IPS-NIHi11 (cell line): ENCODE measurements at regions not wholly inside any gene's neighbourhood (a gene's known extent, or its start where the extent isn't known, plus 50 kb on each side); places are given as distances from the start of the nearest gene placed in this dataset.
A peak's percentile ranks its signal among the peaks of the same experiment; 100 is the strongest.

Experiments
- DNase-seq: peaks from one replicate; pipeline ENCODE4 v3.0.0; 2012; ENCODE audit warnings: mixed read lengths, low spot score

DNA sequence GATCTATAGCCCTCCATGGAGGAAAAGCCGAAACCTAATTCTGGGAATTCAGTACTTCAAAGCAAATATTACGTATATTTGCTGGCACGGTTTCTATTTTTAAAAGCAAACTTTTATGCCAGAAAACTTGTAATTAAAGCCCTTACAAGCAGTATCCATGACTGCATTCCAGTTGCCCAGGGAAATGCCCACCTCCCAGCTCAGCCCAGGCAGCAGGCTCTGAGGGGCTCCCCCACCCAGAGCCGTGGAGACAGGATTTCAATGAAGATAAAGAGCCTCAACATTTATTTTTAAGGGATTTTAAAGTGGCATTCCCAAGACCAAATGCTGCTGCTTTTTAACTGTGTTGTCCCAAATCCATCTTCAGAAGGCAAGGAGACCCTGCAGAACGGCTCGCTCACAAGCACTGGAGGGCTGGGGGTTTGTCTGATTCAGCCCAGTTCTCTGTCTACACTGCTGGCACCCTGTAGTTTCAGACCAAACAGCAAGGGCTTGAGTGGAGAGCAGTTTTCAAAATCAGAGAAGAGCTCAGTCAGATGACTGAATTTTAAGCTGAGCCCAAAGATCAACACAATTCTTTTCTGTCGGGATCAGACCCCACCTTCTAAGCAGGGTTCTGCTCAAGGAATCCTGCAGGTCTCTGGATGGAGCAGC lies 105.1 kb downstream of the KCNF1 start:
- DNase-seq: no peak

- no peak for DNase-seq
Measured at GRCh38 chr2:11017921-11018320, 106.2 kb downstream of the KCNF1 start.

DNA sequence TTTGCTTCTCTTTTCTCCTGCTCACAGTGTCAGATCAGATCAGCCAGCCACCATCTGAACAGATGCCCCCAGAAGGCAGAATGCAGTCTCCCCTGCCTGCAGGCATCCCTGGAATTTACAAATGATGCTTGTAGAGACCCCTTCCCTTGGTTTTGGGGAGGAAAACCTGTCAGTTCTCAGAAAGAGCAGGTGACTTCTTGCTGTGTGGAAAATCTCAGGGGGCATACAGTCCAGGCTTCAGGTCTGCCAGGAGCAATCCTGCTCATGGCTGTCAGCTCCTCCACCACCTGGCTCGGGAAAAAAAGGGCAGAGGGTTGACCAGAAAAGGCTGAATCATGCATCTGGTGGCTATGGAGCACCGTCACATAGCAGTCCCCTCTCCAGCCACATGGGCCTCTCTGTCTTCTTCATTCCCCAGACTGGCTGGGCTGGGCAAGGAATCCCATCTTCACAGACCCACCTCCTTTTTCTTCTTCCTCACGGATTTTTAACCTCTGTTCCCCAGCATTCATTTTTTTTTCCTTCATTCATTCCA lies 107.0 kb downstream of the KCNF1 start:
- DNase-seq: no peak

DNA sequence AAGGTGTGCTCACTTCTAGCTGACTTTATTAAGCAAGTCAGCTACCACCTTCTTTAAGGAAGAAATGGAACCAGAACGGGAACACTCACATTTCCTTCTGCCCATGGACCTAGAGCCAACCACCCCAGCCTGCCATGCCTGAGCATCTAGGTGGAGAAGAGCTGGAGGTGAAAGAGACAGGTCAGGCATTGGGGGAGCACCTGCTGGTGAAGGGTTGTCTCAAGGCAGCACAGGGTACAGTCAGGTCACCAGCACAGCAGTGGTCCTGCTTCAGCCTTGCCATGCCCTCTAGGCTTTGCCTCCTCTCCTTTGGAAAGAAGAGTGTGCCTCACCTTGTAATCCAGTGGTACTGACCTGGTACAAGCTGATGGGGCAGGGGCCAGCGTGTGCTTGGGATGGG lies 107.9 kb downstream of the KCNF1 start:
- DNase-seq: no peak

- DNase-seq: peak; percentile 49
Measured at GRCh38 chr2:11022064-11022463, 110.3 kb downstream of the KCNF1 start.

- DNase-seq: no peak
Measured at GRCh38 chr2:11022591-11023273, 111.0 kb downstream of the KCNF1 start.

DNA sequence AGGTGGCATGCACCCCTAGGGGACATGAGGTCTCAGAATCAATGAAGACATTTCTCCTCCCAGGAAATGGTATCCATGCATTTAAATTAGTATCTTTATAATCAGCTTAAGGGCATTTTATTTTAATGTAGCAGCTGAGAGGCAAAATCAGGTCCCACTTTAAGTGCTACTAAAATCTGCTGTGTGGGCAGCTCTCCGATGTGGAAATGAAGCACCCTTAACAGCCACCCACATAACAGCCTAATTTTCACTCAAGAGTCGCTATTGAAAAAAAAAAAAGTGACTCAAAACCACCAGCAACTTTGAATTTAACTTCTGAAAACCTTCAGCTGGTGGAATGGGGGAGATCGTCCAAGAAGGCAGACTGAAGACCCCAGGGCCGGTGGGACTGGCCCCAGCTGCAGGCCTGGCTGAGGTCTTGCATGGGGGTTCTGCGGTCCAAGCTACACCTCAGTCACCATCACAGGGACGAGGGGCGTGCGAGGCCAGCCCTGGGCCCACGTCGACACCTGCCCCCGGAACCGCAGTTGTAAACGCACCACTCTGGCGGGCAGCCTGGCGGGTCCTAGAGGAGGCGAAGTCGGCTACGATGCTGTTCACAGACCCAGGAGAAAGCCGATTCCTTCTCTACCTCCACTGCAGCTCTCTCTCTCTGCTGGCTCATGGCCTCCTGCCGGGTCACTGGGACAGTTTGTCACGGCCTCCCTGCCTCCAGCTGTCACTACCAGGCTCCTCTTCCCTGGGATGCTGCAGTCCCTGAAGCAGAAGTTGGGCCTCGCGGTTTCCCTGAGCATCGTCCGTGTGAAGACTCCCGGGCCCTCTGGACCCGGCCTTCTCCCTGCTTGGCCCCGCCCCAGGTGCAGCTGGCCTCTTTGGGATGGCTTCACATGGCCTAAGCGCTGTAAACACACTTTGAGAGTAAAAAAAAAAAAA lies 111.9 kb downstream of the KCNF1 start:
- DNase-seq: no peak

GRCh38 chr2:11024259-11024645 lies 112.5 kb downstream of the KCNF1 start:
- DNase-seq: no peak

GRCh38 chr2:11024687-11025086 lies 113.0 kb downstream of the KCNF1 start:
- DNase-seq: no peak

DNA sequence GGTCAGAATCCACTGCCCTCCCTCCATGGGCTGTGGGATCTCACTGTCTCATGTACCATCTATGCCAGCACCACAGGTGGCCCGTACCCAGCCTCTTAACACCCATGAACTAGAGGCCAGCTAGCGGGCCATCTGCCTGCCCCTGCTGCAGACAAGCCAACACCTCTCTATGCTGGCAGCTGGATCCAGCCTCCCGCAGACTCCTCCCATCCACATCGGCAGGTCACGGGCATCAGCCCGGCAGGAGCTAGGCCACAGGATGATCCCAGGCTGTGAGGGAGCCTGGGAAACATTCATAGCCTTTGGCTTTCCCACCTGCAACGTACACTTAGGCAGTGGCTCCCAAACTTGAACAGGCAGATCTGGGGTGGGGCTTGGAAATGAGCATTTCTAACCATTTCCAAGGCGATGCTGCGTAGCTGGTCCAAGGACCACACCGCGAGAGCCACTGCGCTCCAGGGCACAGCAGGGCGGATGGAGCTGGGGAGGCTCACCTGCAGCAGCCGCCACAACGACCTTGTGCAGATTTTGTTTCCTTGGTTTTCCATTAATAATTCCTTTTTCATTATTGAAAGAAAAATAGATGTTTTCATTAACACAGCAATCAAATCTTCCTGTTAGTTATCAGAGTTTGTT lies 114.7 kb downstream of the KCNF1 start:
- DNase-seq: no peak

DNA sequence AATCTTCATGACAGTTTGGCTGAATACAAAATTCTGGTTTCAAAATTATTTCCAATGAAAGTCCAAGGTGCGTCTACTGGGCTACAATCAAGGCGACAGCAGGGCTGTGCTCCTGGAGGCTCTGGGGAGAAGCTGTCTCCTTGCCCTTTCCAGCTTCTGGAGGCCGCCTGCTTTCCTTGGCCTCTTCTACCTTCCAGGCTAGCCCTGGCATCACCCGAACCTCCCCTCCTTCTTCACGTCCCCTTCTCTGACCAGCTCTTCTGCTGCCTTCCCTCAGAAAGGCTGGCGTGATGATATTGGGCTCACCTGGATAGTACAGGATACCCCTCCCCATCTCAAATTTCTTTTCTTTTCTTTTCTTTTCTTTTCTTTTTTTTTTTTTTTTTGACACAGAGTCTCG lies 115.5 kb downstream of the KCNF1 start:
- no peak for DNase-seq

GRCh38 chr2:11028407-11028916 lies 116.7 kb downstream of the KCNF1 start:
- no peak for DNase-seq

DNA sequence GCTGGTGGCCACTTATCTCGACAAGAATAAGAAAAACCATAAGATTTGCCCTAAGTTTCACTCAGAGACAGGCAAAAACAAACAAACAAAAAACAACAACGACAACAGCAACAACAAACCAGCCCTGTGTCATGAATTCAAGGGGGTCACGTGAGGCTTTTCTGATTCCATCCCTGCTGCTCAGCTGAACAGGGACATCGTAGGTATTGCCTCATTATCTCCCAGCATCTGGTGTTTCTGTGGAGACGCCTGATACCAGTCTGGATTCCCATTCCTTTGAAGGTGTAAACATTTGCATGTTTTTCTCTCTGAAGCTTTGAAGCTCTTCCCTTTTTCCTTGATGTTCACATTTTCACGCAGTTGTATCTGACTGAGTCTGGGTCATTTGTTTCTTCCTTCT lies 117.4 kb downstream of the KCNF1 start:
- no peak for DNase-seq

- no peak for DNase-seq
Measured at GRCh38 chr2:11030036-11030435, 118.3 kb downstream of the KCNF1 start.

- no peak for DNase-seq
Measured at GRCh38 chr2:11030909-11031308, 119.2 kb downstream of the KCNF1 start.

DNA sequence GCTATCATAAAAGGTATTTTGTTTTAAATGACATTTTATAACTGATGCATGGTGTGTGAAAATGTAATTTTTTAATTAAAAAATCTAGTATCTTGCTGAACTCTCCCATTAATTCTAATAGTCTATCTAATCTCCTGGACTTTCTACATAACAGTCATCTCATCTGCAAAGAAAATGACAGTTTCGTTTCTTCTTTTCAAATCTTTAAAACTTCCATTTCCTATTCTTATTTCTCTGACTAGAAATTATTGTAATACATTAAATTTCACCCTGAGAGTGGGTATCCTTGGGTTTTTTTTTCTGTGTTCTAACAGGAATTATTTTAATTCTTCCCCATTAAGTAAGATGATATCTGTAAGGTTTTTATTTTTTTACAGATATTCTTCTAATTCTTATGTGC lies 120.1 kb downstream of the KCNF1 start:
- DNase-seq: no peak

GRCh38 chr2:11032396-11032795 lies 120.7 kb downstream of the KCNF1 start:
- no peak for DNase-seq

- no peak for DNase-seq
Measured at GRCh38 chr2:11033114-11033513, 121.4 kb downstream of the KCNF1 start.

DNA sequence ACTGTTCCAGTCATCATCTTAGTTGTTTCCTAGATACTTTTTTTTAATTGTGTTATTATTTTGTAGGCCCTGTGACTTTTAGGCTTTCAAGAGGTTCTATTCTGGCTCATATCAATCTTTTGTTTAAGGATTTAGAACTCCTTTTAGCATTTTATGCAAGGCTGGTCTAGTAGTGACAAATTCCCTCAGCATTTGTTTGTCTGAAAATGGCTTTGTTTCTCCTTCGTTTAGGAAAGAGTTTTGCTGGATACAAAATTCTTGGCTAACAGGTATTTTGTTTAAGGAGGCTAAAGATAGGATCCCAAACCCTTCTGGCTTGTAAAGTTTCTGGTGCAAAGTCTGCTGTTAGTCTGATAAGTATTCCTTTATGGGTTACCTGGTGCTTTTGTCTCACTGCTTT lies 116.6 kb upstream of the SLC66A3 start:
- no peak for DNase-seq

GRCh38 chr2:11040992-11041391 lies 114.3 kb upstream of the SLC66A3 start:
- no peak for DNase-seq

- no peak for DNase-seq
Measured at GRCh38 chr2:11042841-11043240, 112.4 kb upstream of the SLC66A3 start.

GRCh38 chr2:11043245-11043644 lies 112.0 kb upstream of the SLC66A3 start:
- no peak for DNase-seq
